ENCODE measurements at regions not wholly inside any gene's neighbourhood (a gene's known extent, or its start where the extent isn't known, plus 50 kb on each side); places are given as distances from the start of the nearest gene placed in this dataset.

- DNase-seq (ENCODE audit: low read depth in 2 of 2): no peak
- H3K36me3 ChIP-seq (ENCODE audit: control insufficient read depth, insufficient read depth, low read length): no peaks in the 10 kb centered on the region
- no peak overlapping the region for H3K9ac ChIP-seq (ENCODE audit: insufficient read depth, low read length)
- no peaks in the 10 kb centered on the region for H3K27me3 ChIP-seq (ENCODE audit: control insufficient read depth, insufficient read depth, low read length)
- H3K27ac ChIP-seq (ENCODE audit: insufficient read depth, low read length): no peak overlapping the region
- no peak overlapping the region for H3K4me3 ChIP-seq (replicated peaks in 1 of 4; ENCODE audit: control extremely low read depth in 1 of 4, insufficient read depth in 1 of 4, low read depth in 3 of 4, low read length in 4 of 4)
- no peaks in the 10 kb centered on the region for H3K9me3 ChIP-seq (ENCODE audit: control insufficient read depth, insufficient read depth, low read depth, low read length)
- H2AFZ ChIP-seq (ENCODE audit: low read length): no peak overlapping the region
- TF ChIP-seq EZH2 (IDR thresholded peaks at IDR 0.05; ENCODE audit: low read length, missing control alignments): no peak
- TF ChIP-seq CTCF (conservative IDR thresholded peaks at IDR 0.05 in 1 of 2, IDR thresholded peaks at IDR 0.05 in 1 of 2; ENCODE audit: low read depth in 1 of 2, low read length in 2 of 2): no peak
- H3K4me2 ChIP-seq (ENCODE audit: extremely low read depth, insufficient read depth, low read length): no peak overlapping the region
- H3K79me2 ChIP-seq (ENCODE audit: control insufficient read depth, insufficient read depth, low read length): no peaks in the 10 kb centered on the region
- H3K4me1 ChIP-seq (ENCODE audit: control insufficient read depth, extremely low read depth, insufficient read depth, low read length): no peaks in the 10 kb centered on the region
- no peaks in the 10 kb centered on the region for H4K20me1 ChIP-seq (ENCODE audit: control insufficient read depth, extremely low read depth, insufficient read depth, low read length)
Observed at GRCh38 chr11:134510233-134511040, 98.4 kb upstream of the B3GAT1 start.

GRCh38 chr11:134509381-134510232 is 97.6 kb upstream of the B3GAT1 start:
- Histone ChIP-seq H3K27me3 (ENCODE audit: control insufficient read depth, insufficient read depth, low read length) (no peaks in the 10 kb centered on the region), H3K27ac (ENCODE audit: insufficient read depth, low read length) (no peak overlapping the region), H3K36me3 (ENCODE audit: control insufficient read depth, insufficient read depth, low read length) (no peaks in the 10 kb centered on the region), H3K4me1 (ENCODE audit: control insufficient read depth, extremely low read depth, insufficient read depth, low read length) (no peaks in the 10 kb centered on the region), H4K20me1 (ENCODE audit: control insufficient read depth, extremely low read depth, insufficient read depth, low read length) (no peaks in the 10 kb centered on the region), H3K9ac (ENCODE audit: insufficient read depth, low read length) (no peak overlapping the region), H3K4me3 (replicated peaks in 1 of 4; ENCODE audit: control extremely low read depth in 1 of 4, insufficient read depth in 1 of 4, low read depth in 3 of 4, low read length in 4 of 4) (no peak overlapping the region), H3K4me2 (ENCODE audit: extremely low read depth, insufficient read depth, low read length) (no peak overlapping the region), H2AFZ (ENCODE audit: low read length) (no peak overlapping the region), H3K79me2 (ENCODE audit: control insufficient read depth, insufficient read depth, low read length) (no peaks in the 10 kb centered on the region), H3K9me3 (ENCODE audit: control insufficient read depth, insufficient read depth, low read depth, low read length) (no peaks in the 10 kb centered on the region)
- DNase-seq (ENCODE audit: low read depth in 2 of 2): no peak
- no peak for TF ChIP-seq CTCF (conservative IDR thresholded peaks at IDR 0.05 in 1 of 2, IDR thresholded peaks at IDR 0.05 in 1 of 2; ENCODE audit: low read depth in 1 of 2, low read length in 2 of 2)
- no peak for TF ChIP-seq EZH2 (IDR thresholded peaks at IDR 0.05; ENCODE audit: low read length, missing control alignments)

- Histone ChIP-seq H2AFZ (ENCODE audit: low read length) (no peak overlapping the region), H3K4me3 (replicated peaks in 1 of 4; ENCODE audit: control extremely low read depth in 1 of 4, insufficient read depth in 1 of 4, low read depth in 3 of 4, low read length in 4 of 4) (no peak overlapping the region), H3K27me3 (ENCODE audit: control insufficient read depth, insufficient read depth, low read length) (no peaks in the 10 kb centered on the region), H3K9me3 (ENCODE audit: control insufficient read depth, insufficient read depth, low read depth, low read length) (no peaks in the 10 kb centered on the region), H3K4me1 (ENCODE audit: control insufficient read depth, extremely low read depth, insufficient read depth, low read length) (no peaks in the 10 kb centered on the region), H3K9ac (ENCODE audit: insufficient read depth, low read length) (no peak overlapping the region), H3K79me2 (ENCODE audit: control insufficient read depth, insufficient read depth, low read length) (no peaks in the 10 kb centered on the region), H3K27ac (ENCODE audit: insufficient read depth, low read length) (no peak overlapping the region), H4K20me1 (ENCODE audit: control insufficient read depth, extremely low read depth, insufficient read depth, low read length) (no peaks in the 10 kb centered on the region), H3K4me2 (ENCODE audit: extremely low read depth, insufficient read depth, low read length) (no peak overlapping the region), H3K36me3 (ENCODE audit: control insufficient read depth, insufficient read depth, low read length) (no peaks in the 10 kb centered on the region)
- no peak for DNase-seq (ENCODE audit: low read depth in 2 of 2)
- no peak for TF ChIP-seq CTCF (conservative IDR thresholded peaks at IDR 0.05 in 1 of 2, IDR thresholded peaks at IDR 0.05 in 1 of 2; ENCODE audit: low read depth in 1 of 2, low read length in 2 of 2)
- TF ChIP-seq EZH2 (IDR thresholded peaks at IDR 0.05; ENCODE audit: low read length, missing control alignments): no peak
Observed at GRCh38 chr11:134508219-134508990, 96.4 kb upstream of the B3GAT1 start.
